Trophoblast cell (in vitro differentiated cells and primary cell): ENCODE measurements at regions not wholly inside any gene's neighbourhood (a gene's known extent, or its start where the extent isn't known, plus 50 kb on each side); places are given as distances from the start of the nearest gene placed in this dataset.
"Not testable (repeated sequence)": the region's sequence is repeated elsewhere in the genome, so short reads cannot be mapped to it uniquely, and the experiment has no call there.

Source experiments
- DNase-seq, 2 donors: peaks; one replicate each; pipeline ENCODE4 v3.0.0-alpha.2; 2016
- H2AFZ ChIP-seq: 2 replicates; pipeline ENCODE4 v1.6.1; 2013; ENCODE audit warnings: low read length, moderate library complexity, mild to moderate bottlenecking; ENCODE audit not compliant: insufficient read depth, poor library complexity
- H2AK5ac ChIP-seq: 2 replicates; pipeline ENCODE4 v1.6.1; 2013; ENCODE audit warnings: mild to moderate bottlenecking, low read length
- H2BK120ac ChIP-seq: 2 replicates; pipeline ENCODE4 v1.6.1; 2013; ENCODE audit warnings: low read length, mild to moderate bottlenecking, moderate library complexity; ENCODE audit not compliant: insufficient read depth, poor library complexity
- H2BK12ac ChIP-seq: 2 replicates; pipeline ENCODE4 v1.6.1; 2013; ENCODE audit warnings: mild to moderate bottlenecking, low read length, moderate library complexity
- H2BK5ac ChIP-seq: 2 replicates; pipeline ENCODE4 v1.6.1; 2013; ENCODE audit warnings: low read length, low read depth, moderate library complexity, mild to moderate bottlenecking; ENCODE audit not compliant: poor library complexity
- H3K14ac ChIP-seq: 2 replicates; pipeline ENCODE4 v1.6.1; 2013; ENCODE audit warnings: mild to moderate bottlenecking, low read length
- H3K18ac ChIP-seq: 2 replicates; pipeline ENCODE4 v1.6.1; 2013; ENCODE audit warnings: mild to moderate bottlenecking, low read length
- H3K23ac ChIP-seq: 2 replicates; pipeline ENCODE4 v1.6.1; 2013; ENCODE audit warnings: low read length
- H3K27ac ChIP-seq: 2 replicates; pipeline ENCODE4 v1.5.1; 2013; ENCODE audit warnings: low read depth, mild to moderate bottlenecking, inconsistent platforms, low read length, moderate library complexity
- H3K27me3 ChIP-seq: 2 replicates; pipeline ENCODE4 v1.6.1; 2013; ENCODE audit warnings: inconsistent platforms, mild to moderate bottlenecking, low read length, moderate library complexity; ENCODE audit not compliant: insufficient read depth
- H3K36me3 ChIP-seq, 2 experiments: 1 replicate in 1 of 2; 2 replicates in 1 of 2; pipeline ENCODE4 v1.6.1; 2013; ENCODE audit warnings: low read length in 2 of 2, mild to moderate bottlenecking in 2 of 2, moderate library complexity in 1 of 2; ENCODE audit not compliant: insufficient read depth in 2 of 2, control insufficient read depth in 1 of 2
- H3K4ac ChIP-seq: 2 replicates; pipeline ENCODE4 v1.6.1; 2013; ENCODE audit warnings: low read depth, mild to moderate bottlenecking, low read length, moderate library complexity
- H3K4me1 ChIP-seq, 2 experiments: 1 replicate in 1 of 2; 2 replicates in 1 of 2; pipeline ENCODE4 v1.6.1; 2013; ENCODE audit warnings: low read length in 2 of 2, mild to moderate bottlenecking in 2 of 2, moderate library complexity in 1 of 2; ENCODE audit not compliant: insufficient read depth in 2 of 2, control insufficient read depth in 1 of 2
- H3K4me2 ChIP-seq: 2 replicates; pipeline ENCODE4 v1.6.1; 2013; ENCODE audit warnings: inconsistent platforms, mild to moderate bottlenecking, low read length, moderate library complexity
- H3K4me3 ChIP-seq: 2 replicates; pipeline ENCODE4 v1.5.1; 2013; ENCODE audit warnings: mild to moderate bottlenecking, low read depth, low read length, inconsistent platforms
- H3K79me1 ChIP-seq: one replicate; pipeline ENCODE4 v1.6.1; 2013; ENCODE audit warnings: low read length
- H3K79me2 ChIP-seq: 2 replicates; pipeline ENCODE4 v1.6.1; 2013; ENCODE audit warnings: low read length, mild to moderate bottlenecking; ENCODE audit not compliant: control insufficient read depth, insufficient read depth, poor library complexity
- H3K9ac ChIP-seq: 2 replicates; pipeline ENCODE4 v1.6.1; 2013; ENCODE audit warnings: mild to moderate bottlenecking, low read length
- H3K9me3 ChIP-seq: 2 replicates; pipeline ENCODE4 v1.6.1; 2013; ENCODE audit warnings: low read depth, mild to moderate bottlenecking, control low read depth, inconsistent platforms, low read length; ENCODE audit not compliant: insufficient read depth
- H4K12ac ChIP-seq: 2 replicates; pipeline ENCODE4 v1.6.1; 2013; ENCODE audit warnings: low read depth, mild to moderate bottlenecking, low read length, moderate library complexity
- H4K8ac ChIP-seq: 2 replicates; pipeline ENCODE4 v1.6.1; 2013; ENCODE audit warnings: low read depth, mild to moderate bottlenecking, low read length, moderate library complexity
- H4K91ac ChIP-seq: one replicate; pipeline ENCODE4 v1.6.1; 2013; ENCODE audit warnings: low read depth, mild to moderate bottlenecking, low read length, moderate library complexity
- WGBS: extraction: QIAGEN DNeasy Blood & Tissue Kit; methylation state at CpG from one replicate; pipeline ENCODE4 v1.1.7; 2013; ENCODE audit warnings: missing lambda C conversion rate; ENCODE audit not compliant: insufficient read length, insufficient coverage; ENCODE audit errors: extremely low coverage; 5-methylcytosine and 5-hydroxymethylcytosine counted together

DNA sequence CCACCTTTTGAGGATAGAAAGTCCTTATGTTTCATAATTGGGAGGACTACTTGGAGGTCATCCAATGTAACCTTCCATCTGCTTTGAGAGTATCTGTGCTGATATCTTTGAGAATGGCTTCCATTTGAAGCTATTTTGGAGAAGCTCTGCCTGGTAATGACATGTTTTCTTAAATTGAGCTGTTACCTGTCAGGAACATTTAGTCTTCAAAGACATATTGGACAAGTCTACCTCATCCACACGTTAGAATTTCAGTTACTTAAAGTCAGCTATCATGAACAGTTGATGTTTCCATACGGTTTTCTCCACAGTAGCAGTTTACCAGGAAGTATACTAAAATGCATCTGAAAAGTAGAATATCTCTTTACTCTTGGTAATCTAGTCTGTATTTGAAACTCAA, 318.5 kb downstream of the EDEM1 start:
- Histone ChIP-seq H3K79me2 (no peaks in the 10 kb centered on the region), H3K9ac (no peak overlapping the region), H3K4me1 (peaks cover 0 to 1% of the 10 kb centered on the region in 2 experiments), H3K4ac (no peak overlapping the region), H4K91ac (no peak overlapping the region), H2AFZ (no peak overlapping the region), H4K8ac (no peak overlapping the region), H2AK5ac (no peak overlapping the region), H2BK5ac (no peak overlapping the region), H3K79me1 (no peaks in the 10 kb centered on the region), H3K27ac (no peak overlapping the region), H2BK120ac (no peak overlapping the region), H2BK12ac (no peak overlapping the region), H3K14ac (no peak overlapping the region), H3K9me3 (peaks cover 12% of the 10 kb centered on the region), H3K4me2 (no peak overlapping the region), H3K4me3 (no peak overlapping the region), H4K12ac (no peak overlapping the region), H3K23ac (no peak overlapping the region), H3K27me3 (no peaks in the 10 kb centered on the region), H3K18ac (no peak overlapping the region), H3K36me3 (peaks cover 0 to 2% of the 10 kb centered on the region in 2 experiments)
- DNase-seq = no peak
- WGBS = no CpG with 5 or more reads among the region's 2 CpGs

GRCh38 chr3:5508860-5509259, 321.4 kb downstream of the EDEM1 start:
- H3K36me3 ChIP-seq, H3K9ac ChIP-seq, DNase-seq, H2AK5ac ChIP-seq, H2BK5ac ChIP-seq, H4K91ac ChIP-seq, H4K12ac ChIP-seq, H2BK120ac ChIP-seq, H2BK12ac ChIP-seq, H3K23ac ChIP-seq, H3K4me1 ChIP-seq, H3K4me2 ChIP-seq, H3K79me2 ChIP-seq, H2AFZ ChIP-seq, H3K79me1 ChIP-seq, H3K27me3 ChIP-seq, H3K4ac ChIP-seq, H4K8ac ChIP-seq, H3K14ac ChIP-seq, H3K18ac ChIP-seq, H3K27ac ChIP-seq, H3K4me3 ChIP-seq: not testable (repeated sequence)
- H3K9me3 ChIP-seq = peaks cover 12% of the 10 kb centered on the region
- 100% methylated on average over 1 of the region's 3 CpGs for WGBS

GRCh38 chr3:5510300-5510699, 322.8 kb downstream of the EDEM1 start:
- H3K79me2 ChIP-seq = no peaks in the 10 kb centered on the region
- peaks cover 0 to 2% of the 10 kb centered on the region in 2 experiments for H3K36me3 ChIP-seq
- no peak overlapping the region for H2BK5ac ChIP-seq
- no peaks in the 10 kb centered on the region for H3K27me3 ChIP-seq
- no peak overlapping the region for H3K14ac ChIP-seq
- no peak overlapping the region for H3K18ac ChIP-seq
- no peak overlapping the region for H4K8ac ChIP-seq
- no peak overlapping the region for H2BK12ac ChIP-seq
- no peak overlapping the region for H2BK120ac ChIP-seq
- no peak overlapping the region for H3K23ac ChIP-seq
- no peak overlapping the region for H2AFZ ChIP-seq
- no peak overlapping the region for H3K4me2 ChIP-seq
- H4K12ac ChIP-seq = no peak overlapping the region
- no peak overlapping the region for H3K9ac ChIP-seq
- WGBS = no CpG with 5 or more reads among the region's 5 CpGs
- H2AK5ac ChIP-seq = no peak overlapping the region
- H3K9me3 ChIP-seq = peaks cover 12% of the 10 kb centered on the region
- H3K4ac ChIP-seq = no peak overlapping the region
- peak overlapping the region; percentile 11 for H3K4me3 ChIP-seq
- H3K27ac ChIP-seq = no peak overlapping the region
- H3K79me1 ChIP-seq = no peaks in the 10 kb centered on the region
- DNase-seq = no peak
- H3K4me1 ChIP-seq = no peaks in the 10 kb centered on the region
- no peak overlapping the region for H4K91ac ChIP-seq

GRCh38 chr3:5517921-5518320, 330.4 kb downstream of the EDEM1 start:
- no peak overlapping the region for H4K8ac ChIP-seq
- H2BK5ac ChIP-seq = no peak overlapping the region
- no peak overlapping the region for H2BK12ac ChIP-seq
- H3K23ac ChIP-seq = no peak overlapping the region
- no peak overlapping the region for H2AK5ac ChIP-seq
- H2AFZ ChIP-seq = no peak overlapping the region
- H3K4ac ChIP-seq = no peak overlapping the region
- H4K91ac ChIP-seq = no peak overlapping the region
- no peak overlapping the region for H3K4me3 ChIP-seq
- no peak overlapping the region for H3K27ac ChIP-seq
- no peak overlapping the region for H3K9ac ChIP-seq
- H3K18ac ChIP-seq = no peak overlapping the region
- no peak overlapping the region for H2BK120ac ChIP-seq
- no peaks in the 10 kb centered on the region for H3K4me1 ChIP-seq
- no peak overlapping the region for H4K12ac ChIP-seq
- H3K4me2 ChIP-seq = no peak overlapping the region
- no peaks in the 10 kb centered on the region for H3K79me1 ChIP-seq
- no peaks in the 10 kb centered on the region for H3K79me2 ChIP-seq
- no peak overlapping the region for H3K14ac ChIP-seq
- DNase-seq = peak; percentile 65 to 85
- H3K27me3 ChIP-seq = no peaks in the 10 kb centered on the region
- WGBS = no CpG with 5 or more reads among the region's 4 CpGs
- no peaks in the 10 kb centered on the region for H3K9me3 ChIP-seq
- no peaks in the 10 kb centered on the region for H3K36me3 ChIP-seq
